Panc1 (cell line): ENCODE measurements at regions not wholly inside any gene's neighbourhood (a gene's known extent, or its start where the extent isn't known, plus 50 kb on each side); places are given as distances from the start of the nearest gene placed in this dataset.

Experiments
- ATAC-seq: fragments of 200-7000 bp; cut with Tn5 transposase; 2 replicates; pipeline ENCODE4 v1.9.1; 2020; ENCODE audit warnings: mild to moderate bottlenecking, moderate library complexity
- BruUV-seq: library from RNA; stranded (reverse); fragments of 400-500 nt; replicated peaks from 2 replicates; lab custom pipeline; 2021; lab: Mats Ljungman, UMichigan
- CTCF ChIA-PET: fragments of 300-600 bp; sonication (Branson Sonifier 250); formaldehyde crosslinking; loops from one replicate; lab custom pipeline; 2022; ENCODE audit warnings: antibody characterized with exemption; lab: Charles Lee
- POLR2A ChIA-PET: fragments of 300-600 bp; sonication (Branson Sonifier 250); formaldehyde crosslinking; loops from one replicate; lab custom pipeline; 2022; ENCODE audit warnings: antibody characterized with exemption; lab: Charles Lee
- DNase-seq: peaks from one replicate; pipeline ENCODE4 v3.0.0-alpha.2; 2010; ENCODE audit warnings: low read depth, low spot score
- H3K27ac ChIP-seq: 2 replicates; pipeline ENCODE4 v1.5.1; 2011; ENCODE audit warnings: mild to moderate bottlenecking, low read length, inconsistent platforms
- H3K27me3 ChIP-seq: fragments of 200-500 bp; sonication (Bioruptor generic); 2 replicates; pipeline ENCODE4 v1.6.0; 2014; ENCODE audit warnings: low read length, inconsistent platforms; ENCODE audit not compliant: control insufficient read depth, insufficient read depth
- H3K36me3 ChIP-seq: fragments of 200-500 bp; sonication (Bioruptor generic); 2 replicates; pipeline ENCODE4 v1.5.1; 2014; ENCODE audit warnings: inconsistent platforms, mild to moderate bottlenecking, low read length, moderate library complexity; ENCODE audit not compliant: control insufficient read depth, insufficient read depth
- H3K4me1 ChIP-seq: 2 replicates; pipeline ENCODE4 v1.5.1; 2011; ENCODE audit warnings: inconsistent platforms, mild to moderate bottlenecking, low read length, moderate library complexity; ENCODE audit not compliant: control insufficient read depth, insufficient read depth
- H3K4me3 ChIP-seq, 2 experiments: 2 replicates each; pipeline ENCODE4 v1.5.1; 2011 to 2012; ENCODE audit warnings: low read depth in 2 of 2, low read length in 2 of 2, mild to moderate bottlenecking in 2 of 2, inconsistent platforms in 1 of 2, moderate library complexity in 1 of 2
- H3K9me3 ChIP-seq: fragments of 200-500 bp; sonication (Bioruptor generic); 2 replicates; pipeline ENCODE4 v1.5.1; 2014; ENCODE audit warnings: low read depth, mild to moderate bottlenecking, inconsistent platforms, low read length, moderate library complexity; ENCODE audit not compliant: control insufficient read depth, insufficient read depth
- POLR2AphosphoS5 ChIP-seq: IDR thresholded peaks from 2 replicates; pipeline ENCODE4 v1.6.1; 2012; ENCODE audit warnings: mild to moderate bottlenecking, low read depth, low read length, moderate library complexity
- REST ChIP-seq, 2 experiments: IDR thresholded peaks; 2 replicates each; pipeline ENCODE4 v1.6.1; 2011 to 2012; ENCODE audit warnings: low read depth in 2 of 2, control low read depth in 1 of 2, low read length in 1 of 2, mild to moderate bottlenecking in 1 of 2, moderate library complexity in 1 of 2; ENCODE audit not compliant: insufficient read depth in 1 of 2
- SIN3A ChIP-seq: IDR thresholded peaks from 2 replicates; pipeline ENCODE4 v1.6.1; 2012; ENCODE audit warnings: low read depth, mild to moderate bottlenecking, low read length, moderate library complexity, borderline replicate concordance; ENCODE audit not compliant: insufficient read depth
- TCF7L2 ChIP-seq: IDR thresholded peaks from 2 replicates; pipeline ENCODE4 v1.6.1; 2011; ENCODE audit warnings: mild to moderate bottlenecking, low read depth, low read length, inconsistent platforms
- in situ Hi-C: cut with HindIII; loops from 2 replicates; pipeline ENCODE4 v1.10.0; 2016; ENCODE audit warnings: low sequenced_read_pairs, low pct_unique_long_range_greater_than_20kb
- intact Hi-C: fragments of 100-400 bp; cut with micrococcal nuclease; formaldehyde crosslinking; loops from one replicate; pipeline ENCODE4 v1.10.0; 2022; ENCODE audit not compliant: unreplicated experiment
- TF ChIP-seq, protein P1 (sequence below): fragments of 450-650 bp; IDR thresholded peaks from 2 replicates; pipeline ENCODE4 v1.5.1; 2017; ENCODE audit warnings: mild to moderate bottlenecking

DNA sequence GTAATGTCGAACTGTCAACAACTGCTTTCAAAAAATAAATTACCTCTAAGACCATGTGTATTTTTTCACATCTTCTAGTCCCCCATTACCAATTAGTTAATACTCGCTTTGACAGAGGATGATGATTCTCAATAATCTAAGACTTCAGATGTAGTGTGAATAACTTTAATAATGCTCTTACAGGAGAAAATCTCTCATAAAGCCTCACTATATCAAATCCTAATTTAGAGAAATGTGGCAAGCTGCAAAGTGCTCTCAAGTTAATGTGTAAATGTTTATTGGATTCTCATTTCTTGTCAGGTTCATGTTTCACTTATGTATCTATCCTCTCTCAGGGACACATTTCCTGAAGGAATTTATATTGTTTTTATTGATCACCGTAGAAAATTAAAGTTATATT, 223.9 kb downstream of the CDH7 start:
- DNase-seq (no peak), ATAC-seq (no peak)
- Histone ChIP-seq H3K9me3 (no peaks in the 10 kb centered on the region), H3K27ac (no peak overlapping the region), H3K4me1 (no peaks in the 10 kb centered on the region), H3K27me3 (no peaks in the 10 kb centered on the region), H3K4me3 (no peak overlapping the region), H3K36me3 (no peaks in the 10 kb centered on the region)
- TF ChIP-seq POLR2AphosphoS5 (no peak), TCF7L2 (no peak)
- TF ChIP-seq, protein P1, sequence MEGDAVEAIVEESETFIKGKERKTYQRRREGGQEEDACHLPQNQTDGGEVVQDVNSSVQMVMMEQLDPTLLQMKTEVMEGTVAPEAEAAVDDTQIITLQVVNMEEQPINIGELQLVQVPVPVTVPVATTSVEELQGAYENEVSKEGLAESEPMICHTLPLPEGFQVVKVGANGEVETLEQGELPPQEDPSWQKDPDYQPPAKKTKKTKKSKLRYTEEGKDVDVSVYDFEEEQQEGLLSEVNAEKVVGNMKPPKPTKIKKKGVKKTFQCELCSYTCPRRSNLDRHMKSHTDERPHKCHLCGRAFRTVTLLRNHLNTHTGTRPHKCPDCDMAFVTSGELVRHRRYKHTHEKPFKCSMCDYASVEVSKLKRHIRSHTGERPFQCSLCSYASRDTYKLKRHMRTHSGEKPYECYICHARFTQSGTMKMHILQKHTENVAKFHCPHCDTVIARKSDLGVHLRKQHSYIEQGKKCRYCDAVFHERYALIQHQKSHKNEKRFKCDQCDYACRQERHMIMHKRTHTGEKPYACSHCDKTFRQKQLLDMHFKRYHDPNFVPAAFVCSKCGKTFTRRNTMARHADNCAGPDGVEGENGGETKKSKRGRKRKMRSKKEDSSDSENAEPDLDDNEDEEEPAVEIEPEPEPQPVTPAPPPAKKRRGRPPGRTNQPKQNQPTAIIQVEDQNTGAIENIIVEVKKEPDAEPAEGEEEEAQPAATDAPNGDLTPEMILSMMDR, result no peak
- ChIA-PET POLR2A (no interaction called here), CTCF (no interaction called here)
- BruUV-seq, result no TSS peak
- in situ Hi-C loops, result no loop called here
- intact Hi-C loops, result no loop called here

DNA sequence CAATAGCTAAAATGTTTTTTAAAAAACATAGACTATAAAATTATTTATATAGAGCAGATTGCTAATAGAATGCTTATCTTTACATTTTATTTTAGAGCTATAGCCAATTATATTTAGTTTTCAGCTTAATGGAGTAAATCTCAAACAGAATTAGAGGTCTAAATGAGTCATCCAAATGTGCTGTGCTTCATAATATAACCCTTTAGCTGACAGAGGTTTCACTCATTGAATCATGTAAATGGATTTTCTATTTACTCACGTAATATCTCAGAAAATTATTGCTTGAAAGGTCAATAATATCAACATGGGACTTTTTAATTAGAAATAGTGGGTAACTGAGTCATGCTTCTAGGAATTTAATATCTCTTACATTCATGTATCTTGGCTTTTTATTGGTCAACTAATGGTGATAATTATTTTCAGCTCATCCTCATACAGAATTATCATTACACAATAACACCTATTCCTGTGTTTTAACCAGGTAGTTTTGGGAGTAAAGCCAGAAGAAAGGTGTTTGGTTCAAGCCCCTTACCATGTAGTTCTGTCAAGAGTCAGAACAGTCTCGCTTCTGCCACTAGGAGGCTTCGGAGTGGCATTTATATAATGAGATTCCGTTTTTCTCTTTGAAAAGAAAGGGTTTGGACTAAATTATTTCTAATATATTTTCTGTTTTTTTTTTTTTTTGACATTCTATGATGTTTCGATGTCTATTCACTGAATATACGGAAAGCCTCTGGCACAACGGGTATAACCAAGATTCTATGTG, 217.6 kb downstream of the CDH7 start:
- ChIA-PET CTCF (no interaction called here), POLR2A (interaction anchor here (0.7 kb wide), 1 partner anchor 251 kb away, joined by 7 read pairs; no protein-coding TSS in a partner anchor)
- no TSS peak for BruUV-seq
- ATAC-seq (no peak), DNase-seq (no peak)
- in situ Hi-C loops (no loop called here), intact Hi-C loops (no loop called here)
- no peak overlapping the region for H3K27ac ChIP-seq
- no peak for TF ChIP-seq SIN3A
- TF ChIP-seq, protein P1, result peak; percentile 13; the same call in 1 of the 2 replicates
- H3K9me3 ChIP-seq, result no peaks in the 10 kb centered on the region
- no peaks in the 10 kb centered on the region for H3K4me1 ChIP-seq
- no peak overlapping the region for H3K4me3 ChIP-seq
- H3K36me3 ChIP-seq, result no peaks in the 10 kb centered on the region
- no peaks in the 10 kb centered on the region for H3K27me3 ChIP-seq

DNA sequence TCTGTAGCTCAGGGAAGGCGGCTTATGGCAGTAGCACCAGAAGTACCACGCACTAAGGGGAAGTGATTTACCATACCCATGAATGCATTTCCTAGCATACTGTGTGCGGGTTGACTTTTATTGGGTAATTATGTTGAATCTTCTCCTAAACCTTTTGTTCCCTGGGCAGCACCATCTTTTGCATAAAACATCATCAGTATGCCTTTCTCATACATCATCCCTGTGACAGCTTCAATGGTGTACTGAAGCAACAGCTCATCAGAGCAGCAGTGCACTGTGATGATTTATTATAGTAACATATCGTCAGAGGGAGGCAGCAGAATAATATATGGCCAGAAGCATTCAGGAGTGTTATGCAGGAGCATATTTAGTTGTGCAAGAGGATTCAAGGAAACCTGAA, 204.9 kb downstream of the CDH7 start:
- H3K4me1 ChIP-seq, result no peaks in the 10 kb centered on the region
- no peaks in the 10 kb centered on the region for H3K36me3 ChIP-seq
- ChIA-PET CTCF (no interaction called here), POLR2A (no interaction called here)
- no peak overlapping the region for H3K4me3 ChIP-seq
- BruUV-seq, result no TSS peak
- DNase-seq (no peak), ATAC-seq (no peak)
- no peak overlapping the region for H3K27ac ChIP-seq
- H3K9me3 ChIP-seq, result no peaks in the 10 kb centered on the region
- TF ChIP-seq REST (IDR thresholded peaks at IDR 0.05; ENCODE audit: insufficient read depth in 1 of 2, low read depth in 2 of 2, low read length in 1 of 2), result no peak
- intact Hi-C loops (no loop called here), in situ Hi-C loops (no loop called here)
- no peaks in the 10 kb centered on the region for H3K27me3 ChIP-seq
